ENCODE measurements at regions not wholly inside any gene's neighbourhood (a gene's known extent, or its start where the extent isn't known, plus 50 kb on each side); places are given as distances from the start of the nearest gene placed in this dataset.

DNA sequence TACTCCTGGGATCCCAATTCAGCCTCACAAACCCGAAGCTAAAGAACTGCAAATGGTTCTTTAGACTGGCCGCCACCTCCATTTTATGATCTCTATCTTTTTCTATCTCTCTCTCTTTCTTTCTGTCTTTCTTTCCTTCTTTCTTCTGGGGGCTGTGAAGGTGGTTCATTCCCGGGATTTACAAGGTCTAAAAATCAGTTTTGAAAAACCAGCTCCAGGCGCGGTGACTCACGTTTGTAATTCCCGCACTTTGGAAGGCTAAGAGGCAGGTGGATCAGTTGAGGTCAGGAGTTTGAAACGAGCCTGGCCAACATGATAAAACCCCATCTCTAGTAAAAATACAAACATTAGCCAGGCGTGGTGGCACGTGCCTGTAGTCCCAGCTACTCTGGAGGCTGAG is 67.2 kb upstream of the VASH1 start:
- TF ChIP-seq, protein P1, sequence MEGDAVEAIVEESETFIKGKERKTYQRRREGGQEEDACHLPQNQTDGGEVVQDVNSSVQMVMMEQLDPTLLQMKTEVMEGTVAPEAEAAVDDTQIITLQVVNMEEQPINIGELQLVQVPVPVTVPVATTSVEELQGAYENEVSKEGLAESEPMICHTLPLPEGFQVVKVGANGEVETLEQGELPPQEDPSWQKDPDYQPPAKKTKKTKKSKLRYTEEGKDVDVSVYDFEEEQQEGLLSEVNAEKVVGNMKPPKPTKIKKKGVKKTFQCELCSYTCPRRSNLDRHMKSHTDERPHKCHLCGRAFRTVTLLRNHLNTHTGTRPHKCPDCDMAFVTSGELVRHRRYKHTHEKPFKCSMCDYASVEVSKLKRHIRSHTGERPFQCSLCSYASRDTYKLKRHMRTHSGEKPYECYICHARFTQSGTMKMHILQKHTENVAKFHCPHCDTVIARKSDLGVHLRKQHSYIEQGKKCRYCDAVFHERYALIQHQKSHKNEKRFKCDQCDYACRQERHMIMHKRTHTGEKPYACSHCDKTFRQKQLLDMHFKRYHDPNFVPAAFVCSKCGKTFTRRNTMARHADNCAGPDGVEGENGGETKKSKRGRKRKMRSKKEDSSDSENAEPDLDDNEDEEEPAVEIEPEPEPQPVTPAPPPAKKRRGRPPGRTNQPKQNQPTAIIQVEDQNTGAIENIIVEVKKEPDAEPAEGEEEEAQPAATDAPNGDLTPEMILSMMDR (IDR thresholded peaks at IDR 0.05; ENCODE audit: low read length), result no peak
- TF ChIP-seq EZH2phosphoT487 (IDR thresholded peaks at IDR 0.05; ENCODE audit: low read length) (no peak), EZH2 (optimal IDR thresholded peaks at IDR 0.05; ENCODE audit: low read depth, low read length) (no peak)

Measured in MM.1S (cell line).